ENCODE measurements at regions not wholly inside any gene's neighbourhood (a gene's known extent, or its start where the extent isn't known, plus 50 kb on each side); places are given as distances from the start of the nearest gene placed in this dataset.

- Histone ChIP-seq H3K27me3 (ENCODE audit: control insufficient read depth, insufficient read depth, low read length) (no peaks in the 10 kb centered on the region), H3K4me1 (ENCODE audit: control insufficient read depth in 2 of 3, insufficient read depth in 2 of 3, low read depth in 1 of 3, low read length in 3 of 3) (no peaks in the 10 kb centered on the region), H3K9ac (ENCODE audit: low read length in 3 of 3) (no peak overlapping the region), H3K27ac (ENCODE audit: low read depth in 2 of 2, low read length in 2 of 2) (no peak overlapping the region), H3K9me3 (ENCODE audit: control insufficient read depth in 2 of 3, insufficient read depth in 1 of 3, low read length in 3 of 3) (no peaks in the 10 kb centered on the region), H3K4me3 (ENCODE audit: low read length in 3 of 3) (no peak overlapping the region), H3K36me3 (ENCODE audit: control insufficient read depth in 2 of 3, insufficient read depth in 3 of 3, low read length in 3 of 3) (no peaks in the 10 kb centered on the region)
- TF ChIP-seq CTCF (IDR thresholded peaks at IDR 0.05; ENCODE audit: borderline replicate concordance, extremely low read depth, insufficient read depth): no peak
- FAIRE-seq (no peak), DNase-seq (peak in 1 of 5 donors; percentile 1)
- intact Hi-C loops (cut with DNase I): no loop called here
Measured at GRCh38 chr4:178970433-178971140, 1528.3 kb upstream of the AGA start.

- Histone ChIP-seq H3K27me3 (ENCODE audit: control insufficient read depth, insufficient read depth, low read length) (no peaks in the 10 kb centered on the region), H3K36me3 (ENCODE audit: control insufficient read depth in 2 of 3, insufficient read depth in 3 of 3, low read length in 3 of 3) (no peaks in the 10 kb centered on the region), H3K9ac (ENCODE audit: low read length in 3 of 3) (no peak overlapping the region), H3K4me1 (ENCODE audit: control insufficient read depth in 2 of 3, insufficient read depth in 2 of 3, low read depth in 1 of 3, low read length in 3 of 3) (no peaks in the 10 kb centered on the region), H3K9me3 (ENCODE audit: control insufficient read depth in 2 of 3, insufficient read depth in 1 of 3, low read length in 3 of 3) (no peaks in the 10 kb centered on the region), H3K27ac (ENCODE audit: low read depth in 2 of 2, low read length in 2 of 2) (no peak overlapping the region), H3K4me3 (ENCODE audit: low read length in 3 of 3) (no peak overlapping the region)
- no peak for DNase-seq
- no peak for FAIRE-seq
- intact Hi-C loops (cut with DNase I): no loop called here
- no peak for TF ChIP-seq CTCF (IDR thresholded peaks at IDR 0.05; ENCODE audit: borderline replicate concordance, extremely low read depth, insufficient read depth)
Measured at GRCh38 chr4:178976861-178977260, 1534.6 kb upstream of the AGA start.

- FAIRE-seq: no peak
Measured at GRCh38 chr4:178993306-178993705, 1551.1 kb upstream of the AGA start.

More at GRCh38 chr4:178993306-178993705, 1551.1 kb upstream of the AGA start:
- no peaks in the 10 kb centered on the region for H3K36me3 ChIP-seq (ENCODE audit: control insufficient read depth in 2 of 3, insufficient read depth in 3 of 3, low read length in 3 of 3)
- DNase-seq: no peak
- H3K9me3 ChIP-seq (ENCODE audit: control insufficient read depth in 2 of 3, insufficient read depth in 1 of 3, low read length in 3 of 3): no peaks in the 10 kb centered on the region
- no peak for TF ChIP-seq CTCF (IDR thresholded peaks at IDR 0.05; ENCODE audit: borderline replicate concordance, extremely low read depth, insufficient read depth)
- no peaks in the 10 kb centered on the region for H3K27me3 ChIP-seq (ENCODE audit: control insufficient read depth, insufficient read depth, low read length)
- intact Hi-C loops (cut with DNase I): no loop called here
- no peak overlapping the region for H3K9ac ChIP-seq (ENCODE audit: low read length in 3 of 3)
- H3K4me3 ChIP-seq (ENCODE audit: low read length in 3 of 3): no peak overlapping the region
- no peaks in the 10 kb centered on the region for H3K4me1 ChIP-seq (ENCODE audit: control insufficient read depth in 2 of 3, insufficient read depth in 2 of 3, low read depth in 1 of 3, low read length in 3 of 3)
- H3K27ac ChIP-seq (ENCODE audit: low read depth in 2 of 2, low read length in 2 of 2): no peak overlapping the region

Measured in kidney (tissue), 13 donors.